ENCODE measurements at regions not wholly inside any gene's neighbourhood (a gene's known extent, or its start where the extent isn't known, plus 50 kb on each side); places are given as distances from the start of the nearest gene placed in this dataset.
"Not testable (repeated sequence)": the region's sequence is repeated elsewhere in the genome, so short reads cannot be mapped to it uniquely, and the experiment has no call there.

GRCh38 chr2:88925770-88926462 lies 234.4 kb downstream of the RPIA start:
- DNase-seq (ENCODE audit: low read depth) = no peak

- DNase-seq (ENCODE audit: low read depth) = no peak
Measured at GRCh38 chr2:88927128-88927527, 235.7 kb downstream of the RPIA start.

- DNase-seq (ENCODE audit: low read depth) = no peak
Measured at GRCh38 chr2:88930659-88931058, 239.2 kb downstream of the RPIA start.

DNA sequence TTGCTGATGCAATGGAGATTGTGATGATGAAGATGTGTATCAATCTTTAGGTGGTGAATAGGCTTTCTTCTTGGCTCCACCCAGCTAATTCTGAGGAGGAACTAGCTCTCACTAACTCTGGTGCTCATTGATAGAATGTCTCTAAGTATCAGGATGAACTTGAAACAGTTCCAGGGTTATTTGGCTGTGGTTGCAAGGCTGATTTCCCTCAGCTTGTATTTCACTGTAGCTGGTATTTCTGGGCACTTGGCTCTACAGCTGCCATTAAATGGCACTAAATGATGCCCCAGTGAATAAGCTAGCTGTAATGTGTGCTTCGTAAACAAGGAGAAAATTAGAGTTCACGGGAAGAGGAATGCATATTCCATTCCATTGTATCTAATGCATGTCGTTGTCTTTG lies 241.2 kb downstream of the RPIA start:
- DNase-seq (ENCODE audit: low read depth) = no peak

DNA sequence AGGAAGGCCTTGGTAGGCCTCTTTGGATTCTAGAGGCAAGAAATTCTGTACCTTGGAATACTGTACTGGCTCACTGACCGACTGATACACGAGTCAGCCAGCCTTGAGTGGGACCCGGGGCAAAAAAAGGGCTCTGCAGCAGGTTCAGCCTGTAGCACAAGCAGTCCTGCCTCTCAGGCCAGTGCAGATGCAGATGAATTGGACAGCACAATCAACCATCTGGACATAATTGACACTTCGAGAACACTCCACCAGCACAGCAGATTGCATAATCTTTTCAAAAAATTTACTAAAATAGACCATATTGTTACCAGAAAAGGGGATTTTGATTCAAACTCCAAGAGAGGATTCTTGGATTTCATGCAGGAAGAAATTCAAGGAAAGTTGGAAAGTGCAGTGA lies 241.6 kb downstream of the RPIA start:
- DNase-seq (ENCODE audit: low read depth) = no peak

- DNase-seq (ENCODE audit: low read depth) = peak; percentile 7
Measured at GRCh38 chr2:88933980-88934379, 242.5 kb downstream of the RPIA start.

DNA sequence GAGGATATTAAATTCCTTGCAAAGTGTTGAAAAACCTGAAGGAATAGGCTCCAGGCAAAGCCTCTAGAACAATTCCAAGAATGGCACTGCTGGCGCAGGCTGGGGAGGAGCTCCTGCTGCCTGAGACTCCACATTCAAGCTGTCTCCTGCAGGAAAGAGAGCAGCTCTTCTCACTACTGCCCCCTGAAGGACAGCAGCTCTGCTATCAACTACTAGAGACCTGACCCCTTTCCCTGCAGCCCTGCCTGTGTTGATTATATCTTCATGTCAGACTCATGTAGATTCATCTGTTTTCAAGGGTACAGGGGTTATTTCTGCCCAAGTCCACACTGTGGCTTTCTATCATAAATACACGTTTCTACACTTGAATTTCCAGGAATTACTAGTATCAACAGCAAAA lies 249.7 kb downstream of the RPIA start:
- not testable (repeated sequence) for DNase-seq (ENCODE audit: low read depth)

DNA sequence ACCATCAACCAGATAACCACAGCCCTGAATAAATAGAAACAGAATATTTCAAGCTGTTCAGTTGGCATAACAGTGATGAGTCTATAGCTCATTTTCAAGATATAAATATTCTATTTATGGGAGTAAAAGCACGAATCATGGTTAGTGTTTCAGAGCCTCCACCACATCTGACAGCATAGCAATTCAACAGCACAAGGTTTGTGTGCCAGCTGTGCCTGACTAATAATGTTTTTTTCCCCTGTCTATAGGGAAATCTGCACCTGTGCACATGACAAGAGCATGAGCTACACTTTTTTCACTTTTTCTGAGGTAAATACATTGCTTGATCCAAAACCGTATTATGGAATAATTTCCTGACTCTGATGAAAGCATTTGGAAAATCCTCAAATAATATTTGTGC lies 251.3 kb downstream of the RPIA start:
- no peak for DNase-seq (ENCODE audit: low read depth)

GRCh38 chr2:88949336-88949735 lies 257.9 kb downstream of the RPIA start:
- no peak for DNase-seq (ENCODE audit: low read depth)

- DNase-seq (ENCODE audit: low read depth) = no peak
Measured at GRCh38 chr2:88950010-88950409, 258.5 kb downstream of the RPIA start.

DNA sequence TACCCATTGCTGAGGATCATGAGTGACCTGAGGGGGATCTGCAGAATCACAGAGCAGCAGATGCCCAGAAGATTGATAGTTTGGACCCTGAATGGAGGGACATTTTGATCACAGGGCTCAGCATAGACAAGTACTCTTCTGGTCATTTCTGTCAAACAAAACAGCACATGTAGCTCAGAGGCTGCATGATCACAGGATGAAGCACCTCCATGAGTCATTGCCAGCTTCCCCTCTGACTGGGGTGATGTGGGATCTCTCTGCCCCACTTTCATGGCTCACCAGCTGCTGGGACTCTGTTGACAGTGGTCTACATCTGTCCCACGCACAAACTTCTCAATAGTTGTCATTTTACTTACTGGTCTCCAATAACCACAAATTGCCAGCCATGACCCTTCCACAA lies 264.1 kb downstream of the RPIA start:
- DNase-seq (ENCODE audit: low read depth) = no peak

DNA sequence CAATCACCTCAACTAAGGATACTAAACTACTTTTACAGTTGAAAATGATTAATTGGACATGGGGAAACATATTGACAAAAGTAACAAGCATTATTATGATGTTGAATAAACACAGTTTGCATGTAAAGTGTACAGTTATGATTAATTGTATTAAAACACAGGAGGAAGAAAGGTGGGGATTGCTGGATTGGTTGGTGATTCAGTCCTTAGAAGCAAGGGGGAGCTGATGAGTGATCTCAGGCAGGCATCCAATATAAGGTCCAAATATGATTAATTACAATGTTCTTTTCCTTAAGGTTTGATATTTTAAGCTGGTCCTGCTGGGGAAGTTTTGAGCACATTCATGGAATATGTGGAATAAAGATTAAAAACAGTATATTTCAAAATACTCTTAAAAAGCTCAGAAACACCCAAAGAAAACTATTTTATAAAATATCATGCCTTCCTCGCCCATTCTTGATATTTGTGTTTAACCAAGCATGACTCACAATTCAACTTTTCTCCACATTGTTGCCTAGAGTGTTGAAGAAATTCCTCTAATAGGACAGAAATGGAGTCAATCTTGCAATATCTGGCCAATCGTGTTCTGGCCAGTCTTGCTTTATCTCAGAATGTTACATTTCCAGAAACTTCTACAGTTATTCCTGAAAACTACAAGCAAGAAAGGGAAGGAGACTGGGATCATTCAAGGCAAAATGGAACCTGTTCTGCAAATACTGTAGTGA lies 268.2 kb downstream of the RPIA start:
- no peak for DNase-seq (ENCODE audit: low read depth)

GRCh38 chr2:88961323-88961722 lies 269.9 kb downstream of the RPIA start:
- not testable (repeated sequence) for DNase-seq (ENCODE audit: low read depth)

DNA sequence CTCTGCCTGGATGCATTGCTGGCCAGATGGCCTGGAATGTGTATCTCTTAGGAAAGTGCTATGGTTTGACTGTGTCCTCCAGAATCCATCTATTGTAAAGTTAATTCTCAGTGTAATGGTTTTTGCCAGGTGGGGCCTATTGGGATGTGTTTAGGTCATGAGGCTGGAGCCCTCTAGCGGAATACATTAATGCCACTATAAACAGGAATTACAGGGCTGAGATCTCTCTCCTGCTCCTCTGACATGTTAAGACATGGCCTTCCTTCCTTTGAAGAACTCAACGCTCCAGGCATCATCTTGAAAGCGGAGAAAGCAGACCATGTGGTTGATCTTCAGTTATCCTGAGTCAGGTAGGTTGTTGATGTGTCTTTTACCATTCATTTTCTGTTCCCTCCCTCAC lies 276.4 kb downstream of the RPIA start:
- no peak for DNase-seq (ENCODE audit: low read depth)

GRCh38 chr2:88978011-88978410 lies 286.5 kb downstream of the RPIA start:
- not testable (repeated sequence) for DNase-seq (ENCODE audit: low read depth)

GRCh38 chr2:88978446-88978845 lies 287.0 kb downstream of the RPIA start:
- not testable (repeated sequence) for DNase-seq (ENCODE audit: low read depth)

DNA sequence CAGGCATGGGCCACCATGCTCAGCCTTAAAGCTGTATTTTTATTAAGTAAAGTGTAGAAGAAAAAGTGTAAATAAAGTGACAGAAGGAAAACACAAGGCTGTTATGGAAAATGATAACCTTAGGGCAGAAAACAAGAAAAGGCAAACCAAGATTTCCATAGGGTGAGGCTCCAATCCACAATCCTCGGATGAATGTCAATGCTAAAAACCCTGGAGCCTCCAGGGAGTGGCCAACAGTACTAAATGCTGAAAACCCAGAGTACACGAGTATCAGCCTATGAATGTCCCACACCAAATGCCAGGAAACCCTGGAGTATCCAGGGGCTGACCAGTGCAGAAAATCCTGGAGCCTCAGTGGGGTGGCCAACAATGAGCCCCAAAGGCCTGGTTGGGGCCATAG lies 292.6 kb downstream of the RPIA start:
- DNase-seq (ENCODE audit: low read depth) = not testable (repeated sequence)

GRCh38 chr2:88986721-88987330 lies 295.4 kb downstream of the RPIA start:
- not testable (repeated sequence) for DNase-seq (ENCODE audit: low read depth)

DNA sequence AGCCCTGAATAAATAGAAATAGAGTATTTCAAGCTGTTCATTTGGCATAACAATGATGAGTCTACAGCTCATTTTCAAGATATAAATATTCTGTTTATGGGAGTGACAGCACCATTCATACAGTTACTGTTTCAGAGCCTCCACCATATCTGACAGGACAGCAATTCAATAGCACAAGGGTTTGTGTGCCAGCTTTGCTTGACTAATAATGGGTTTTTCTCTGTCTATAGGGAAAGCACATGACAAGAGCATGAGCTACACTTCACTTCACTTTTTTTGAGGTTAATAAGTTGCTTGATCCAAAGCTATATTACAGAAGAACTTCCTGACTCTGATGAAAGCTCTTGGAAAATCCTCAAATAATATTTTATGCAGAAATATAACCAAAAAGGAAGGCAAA lies 297.1 kb downstream of the RPIA start:
- DNase-seq (ENCODE audit: low read depth) = not testable (repeated sequence)

GRCh38 chr2:88992819-88993218 lies 301.3 kb downstream of the RPIA start:
- DNase-seq (ENCODE audit: low read depth) = not testable (repeated sequence)

DNA sequence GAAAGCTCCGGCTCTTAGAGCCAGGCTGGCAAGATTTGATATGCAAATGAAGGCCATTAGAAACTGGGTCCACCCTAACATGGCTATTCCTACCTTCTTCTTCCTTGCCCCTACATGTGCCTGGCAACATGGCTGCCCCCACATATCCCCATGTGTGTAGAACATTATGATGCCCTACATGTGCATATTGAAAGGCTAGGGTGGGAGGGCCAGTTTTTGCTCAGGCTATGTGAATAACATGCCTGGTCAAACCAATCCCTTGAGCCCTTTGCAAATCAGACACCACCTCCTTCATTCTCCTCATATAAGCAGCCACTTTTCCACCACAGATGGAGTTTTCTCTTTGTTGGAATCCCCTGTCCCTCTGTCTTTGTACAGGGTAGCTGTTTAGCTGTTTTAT lies 303.4 kb downstream of the RPIA start:
- not testable (repeated sequence) for DNase-seq (ENCODE audit: low read depth)

GRCh38 chr2:88996588-88996987 lies 305.1 kb downstream of the RPIA start:
- not testable (repeated sequence) for DNase-seq (ENCODE audit: low read depth)

DNA sequence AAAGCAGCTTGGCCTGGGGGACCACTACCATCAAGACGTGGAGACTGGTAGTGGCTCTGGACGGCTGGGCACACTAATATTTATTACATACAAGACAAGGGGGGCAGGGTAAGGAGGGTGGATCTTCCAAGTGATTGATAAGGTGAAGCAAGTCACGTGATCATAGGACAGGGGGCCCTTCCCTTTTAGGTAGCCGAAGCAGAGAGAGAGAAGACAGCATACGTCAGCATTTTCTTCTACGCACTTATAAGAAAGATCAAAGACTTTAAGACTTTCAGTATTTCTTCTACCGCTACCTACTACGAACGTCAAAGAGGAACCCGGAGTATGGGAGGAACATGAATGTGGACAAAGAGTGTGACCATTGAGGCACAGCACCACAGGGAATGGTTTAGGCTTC lies 307.9 kb downstream of the RPIA start:
- no peak for DNase-seq (ENCODE audit: low read depth)

Measured in amniotic epithelial cell (primary cell).